ENCODE measurements at regions not wholly inside any gene's neighbourhood (a gene's known extent, or its start where the extent isn't known, plus 50 kb on each side); places are given as distances from the start of the nearest gene placed in this dataset.

DNA sequence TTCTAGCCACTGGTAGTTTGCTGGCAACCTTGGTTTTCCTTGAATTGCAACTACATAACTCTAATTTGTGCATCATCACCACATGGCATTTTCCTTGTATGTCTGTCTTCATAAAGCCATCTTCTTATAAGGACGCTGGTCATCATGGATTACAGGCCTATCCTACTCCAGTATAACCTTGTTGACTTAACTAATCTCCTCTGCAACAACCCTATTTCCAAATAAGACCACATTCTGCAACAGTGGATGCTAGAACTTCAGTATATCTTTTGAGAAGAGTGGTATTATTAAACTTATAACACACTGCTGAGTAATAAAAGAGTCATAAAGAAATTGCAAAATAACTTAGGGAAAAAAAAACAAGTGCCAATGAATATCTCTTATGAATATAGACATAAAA lies 511.8 kb upstream of the FOXG1 start:
- TF ChIP-seq, protein P1, sequence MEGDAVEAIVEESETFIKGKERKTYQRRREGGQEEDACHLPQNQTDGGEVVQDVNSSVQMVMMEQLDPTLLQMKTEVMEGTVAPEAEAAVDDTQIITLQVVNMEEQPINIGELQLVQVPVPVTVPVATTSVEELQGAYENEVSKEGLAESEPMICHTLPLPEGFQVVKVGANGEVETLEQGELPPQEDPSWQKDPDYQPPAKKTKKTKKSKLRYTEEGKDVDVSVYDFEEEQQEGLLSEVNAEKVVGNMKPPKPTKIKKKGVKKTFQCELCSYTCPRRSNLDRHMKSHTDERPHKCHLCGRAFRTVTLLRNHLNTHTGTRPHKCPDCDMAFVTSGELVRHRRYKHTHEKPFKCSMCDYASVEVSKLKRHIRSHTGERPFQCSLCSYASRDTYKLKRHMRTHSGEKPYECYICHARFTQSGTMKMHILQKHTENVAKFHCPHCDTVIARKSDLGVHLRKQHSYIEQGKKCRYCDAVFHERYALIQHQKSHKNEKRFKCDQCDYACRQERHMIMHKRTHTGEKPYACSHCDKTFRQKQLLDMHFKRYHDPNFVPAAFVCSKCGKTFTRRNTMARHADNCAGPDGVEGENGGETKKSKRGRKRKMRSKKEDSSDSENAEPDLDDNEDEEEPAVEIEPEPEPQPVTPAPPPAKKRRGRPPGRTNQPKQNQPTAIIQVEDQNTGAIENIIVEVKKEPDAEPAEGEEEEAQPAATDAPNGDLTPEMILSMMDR (IDR thresholded peaks at IDR 0.05; ENCODE audit: low read depth, low read length): no peak
- no peak for TF ChIP-seq POLR2A (IDR thresholded peaks at IDR 0.05; ENCODE audit: extremely low read depth, insufficient read length)
